Ascending aorta (tissue), 2 donors: ENCODE measurements at regions not wholly inside any gene's neighbourhood (a gene's known extent, or its start where the extent isn't known, plus 50 kb on each side); places are given as distances from the start of the nearest gene placed in this dataset.

Source experiments
- DNase-seq, 2 donors: peaks; one replicate each; pipeline ENCODE4 v3.0.0-alpha.2; 2019; ENCODE audit warnings: low spot score in 2 of 2
- H3K27ac ChIP-seq, 2 donors: fragments of 200-600 bp; sonication (generic); one replicate each; pipeline ENCODE4 v1.5.1; 2016 to 2017; ENCODE audit warnings: mild to moderate bottlenecking in 1 of 2
- H3K27me3 ChIP-seq: fragments of 200-600 bp; sonication (generic); one replicate; pipeline ENCODE4 v1.5.1; 2017
- H3K36me3 ChIP-seq, 2 donors: fragments of 200-600 bp; sonication (generic); one replicate each; pipeline ENCODE4 v1.5.1; 2016
- H3K4me1 ChIP-seq, 2 donors: fragments of 200-600 bp; sonication (generic); one replicate each; pipeline ENCODE4 v1.5.1; 2016 to 2017; ENCODE audit warnings: mild to moderate bottlenecking in 1 of 2
- H3K4me3 ChIP-seq, 2 donors: fragments of 200-600 bp; sonication (generic); one replicate each; pipeline ENCODE4 v1.5.1; 2016 to 2017; ENCODE audit warnings: mild to moderate bottlenecking in 1 of 2
- H3K9me3 ChIP-seq, 2 donors: fragments of 200-600 bp; sonication (generic); one replicate each; pipeline ENCODE4 v1.5.1; 2016
- CTCF ChIP-seq, 3 experiments: fragments of 200-600 bp in 2 of 3; fragments of 450-650 bp in 1 of 3; sonication (generic) in 2 of 3; IDR thresholded peaks; one replicate each; pipeline ENCODE4 v1.5.1; 2016 to 2019; ENCODE audit warnings: antibody characterized with exemption in 3 of 3, mild to moderate bottlenecking in 1 of 3, moderate library complexity in 1 of 3
- intact Hi-C: fragments of 100-400 bp; cut with DNase I; formaldehyde crosslinking; loops from one replicate; pipeline ENCODE4 v1.15.1; 2023

- Histone ChIP-seq H3K27ac (no peak overlapping the region), H3K4me1 (no peaks in the 10 kb centered on the region), H3K27me3 (no peaks in the 10 kb centered on the region), H3K9me3 (no peaks in the 10 kb centered on the region), H3K36me3 (no peaks in the 10 kb centered on the region), H3K4me3 (no peak overlapping the region)
- intact Hi-C loops = no loop called here
- no peak for DNase-seq
- TF ChIP-seq CTCF (IDR thresholded peaks at IDR 0.05) = no peak
Measured at GRCh38 chr18:40855661-40856060, 1099.4 kb upstream of the PIK3C3 start.

- intact Hi-C loops = no loop called here
- no peaks in the 10 kb centered on the region for H3K4me1 ChIP-seq
- H3K36me3 ChIP-seq = no peaks in the 10 kb centered on the region
- no peak for TF ChIP-seq CTCF (IDR thresholded peaks at IDR 0.05)
- no peaks in the 10 kb centered on the region for H3K9me3 ChIP-seq
- no peak for DNase-seq
- no peaks in the 10 kb centered on the region for H3K27me3 ChIP-seq
- no peak overlapping the region for H3K27ac ChIP-seq
- H3K4me3 ChIP-seq = no peak overlapping the region
Measured at GRCh38 chr18:40852406-40852805, 1102.6 kb upstream of the PIK3C3 start.

- H3K27me3 ChIP-seq = no peaks in the 10 kb centered on the region
- no peak for TF ChIP-seq CTCF (IDR thresholded peaks at IDR 0.05)
- H3K4me1 ChIP-seq = no peaks in the 10 kb centered on the region
- H3K27ac ChIP-seq = no peak overlapping the region
- intact Hi-C loops = no loop called here
- no peak for DNase-seq
- no peaks in the 10 kb centered on the region for H3K9me3 ChIP-seq
- H3K4me3 ChIP-seq = no peak overlapping the region
- H3K36me3 ChIP-seq = no peaks in the 10 kb centered on the region
Measured at GRCh38 chr18:40851014-40851429, 1104.0 kb upstream of the PIK3C3 start.

- Histone ChIP-seq H3K36me3 (no peaks in the 10 kb centered on the region), H3K27ac (no peak overlapping the region), H3K4me1 (no peaks in the 10 kb centered on the region), H3K27me3 (no peaks in the 10 kb centered on the region), H3K4me3 (no peak overlapping the region), H3K9me3 (no peaks in the 10 kb centered on the region)
- no peak for DNase-seq
- intact Hi-C loops = no loop called here
- TF ChIP-seq CTCF (IDR thresholded peaks at IDR 0.05) = no peak
Measured at GRCh38 chr18:40849886-40850285, 1105.1 kb upstream of the PIK3C3 start.

GRCh38 chr18:40841467-40841866 is 1113.6 kb upstream of the PIK3C3 start:
- Histone ChIP-seq H3K9me3 (no peaks in the 10 kb centered on the region), H3K4me3 (no peak overlapping the region), H3K27ac (no peak overlapping the region), H3K36me3 (no peaks in the 10 kb centered on the region), H3K4me1 (no peaks in the 10 kb centered on the region), H3K27me3 (no peaks in the 10 kb centered on the region)
- TF ChIP-seq CTCF (IDR thresholded peaks at IDR 0.05) = no peak
- intact Hi-C loops = no loop called here
- no peak for DNase-seq

GRCh38 chr18:40841063-40841462 is 1114.0 kb upstream of the PIK3C3 start:
- TF ChIP-seq CTCF (IDR thresholded peaks at IDR 0.05) = no peak
- Histone ChIP-seq H3K9me3 (no peaks in the 10 kb centered on the region), H3K4me1 (no peaks in the 10 kb centered on the region), H3K27ac (no peak overlapping the region), H3K27me3 (no peaks in the 10 kb centered on the region), H3K36me3 (no peaks in the 10 kb centered on the region), H3K4me3 (no peak overlapping the region)
- DNase-seq = no peak
- intact Hi-C loops = no loop called here
